WTC11 (cell line): ENCODE measurements at regions not wholly inside any gene's neighbourhood (a gene's known extent, or its start where the extent isn't known, plus 50 kb on each side); places are given as distances from the start of the nearest gene placed in this dataset.

Experiments used
- AFF4 ChIP-seq: sonication (generic); formaldehyde crosslinking; IDR thresholded peaks from 2 replicates; pipeline ENCODE4 v1.8.1; 2023; ENCODE audit warnings: mild to moderate bottlenecking, missing genetic modification reagents, borderline replicate concordance
- ATF1 ChIP-seq: sonication (generic); formaldehyde crosslinking; IDR thresholded peaks from 2 replicates; pipeline ENCODE4 v1.8.1; 2023; ENCODE audit warnings: mild to moderate bottlenecking, moderate library complexity, missing genetic modification reagents
- NFATC4 ChIP-seq: fragments of 250-450 bp; sonication (Bioruptor Pico); IDR thresholded peaks from 2 replicates; pipeline ENCODE4 v1.9.0; 2021; ENCODE audit warnings: mild to moderate bottlenecking
- NR1H2 ChIP-seq: sonication (generic); formaldehyde crosslinking; IDR thresholded peaks from 2 replicates; pipeline ENCODE4 v1.9.0; 2021; ENCODE audit warnings: mild to moderate bottlenecking, moderate library complexity, missing genetic modification reagents
- ZBTB21 ChIP-seq: sonication (generic); formaldehyde crosslinking; IDR thresholded peaks from 2 replicates; pipeline ENCODE4 v1.8.1; 2023; ENCODE audit warnings: mild to moderate bottlenecking, missing genetic modification reagents, borderline replicate concordance
- ZNF219 ChIP-seq: sonication (generic); formaldehyde crosslinking; IDR thresholded peaks from 2 replicates; pipeline ENCODE4 v1.8.0; 2023; ENCODE audit warnings: missing genetic modification reagents, mild to moderate bottlenecking, borderline replicate concordance
- TF ChIP-seq, protein P1 (sequence below): fragments of 200-600 bp; IDR thresholded peaks from 2 replicates; pipeline ENCODE4 v1.8.0; 2022; ENCODE audit warnings: antibody characterized with exemption

DNA sequence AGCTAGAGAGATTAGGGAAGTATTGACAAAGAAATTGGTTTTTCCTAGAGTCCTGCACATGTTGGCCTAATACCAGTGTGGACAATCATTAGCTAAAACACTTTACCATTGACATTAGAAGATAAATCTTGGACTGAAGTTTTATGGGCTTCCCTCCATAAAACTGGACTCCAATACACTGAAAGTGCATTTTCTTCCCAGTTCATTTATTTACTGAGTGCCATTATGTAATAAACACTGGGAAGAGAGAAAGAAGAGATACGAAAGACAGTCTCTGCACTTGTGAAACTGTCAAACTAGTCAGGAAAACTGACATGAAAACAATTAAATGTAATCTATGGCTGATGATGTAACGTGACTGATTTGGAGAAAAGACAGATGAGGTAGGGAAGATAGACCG, 539.3 kb downstream of the ZNF608 start:
- TF ChIP-seq ATF1 (CRISPR knock-in tag) (no peak), ZBTB21 (CRISPR knock-in tag) (no peak), ZNF219 (CRISPR knock-in tag) (no peak), AFF4 (CRISPR knock-in tag) (no peak), NR1H2 (CRISPR knock-in tag) (no peak), NFATC4 (CRISPR knock-in tag) (no peak)
- TF ChIP-seq, protein P1, sequence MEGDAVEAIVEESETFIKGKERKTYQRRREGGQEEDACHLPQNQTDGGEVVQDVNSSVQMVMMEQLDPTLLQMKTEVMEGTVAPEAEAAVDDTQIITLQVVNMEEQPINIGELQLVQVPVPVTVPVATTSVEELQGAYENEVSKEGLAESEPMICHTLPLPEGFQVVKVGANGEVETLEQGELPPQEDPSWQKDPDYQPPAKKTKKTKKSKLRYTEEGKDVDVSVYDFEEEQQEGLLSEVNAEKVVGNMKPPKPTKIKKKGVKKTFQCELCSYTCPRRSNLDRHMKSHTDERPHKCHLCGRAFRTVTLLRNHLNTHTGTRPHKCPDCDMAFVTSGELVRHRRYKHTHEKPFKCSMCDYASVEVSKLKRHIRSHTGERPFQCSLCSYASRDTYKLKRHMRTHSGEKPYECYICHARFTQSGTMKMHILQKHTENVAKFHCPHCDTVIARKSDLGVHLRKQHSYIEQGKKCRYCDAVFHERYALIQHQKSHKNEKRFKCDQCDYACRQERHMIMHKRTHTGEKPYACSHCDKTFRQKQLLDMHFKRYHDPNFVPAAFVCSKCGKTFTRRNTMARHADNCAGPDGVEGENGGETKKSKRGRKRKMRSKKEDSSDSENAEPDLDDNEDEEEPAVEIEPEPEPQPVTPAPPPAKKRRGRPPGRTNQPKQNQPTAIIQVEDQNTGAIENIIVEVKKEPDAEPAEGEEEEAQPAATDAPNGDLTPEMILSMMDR = no peak
